KMS-11 (cell line): ENCODE measurements at regions not wholly inside any gene's neighbourhood (a gene's known extent, or its start where the extent isn't known, plus 50 kb on each side); places are given as distances from the start of the nearest gene placed in this dataset.
"Not testable (repeated sequence)": the region's sequence is repeated elsewhere in the genome, so short reads cannot be mapped to it uniquely, and the experiment has no call there.

Experiments used
- H2AFZ ChIP-seq: fragments of 200-600 bp; sonication (generic); 2 replicates; pipeline ENCODE4 v1.6.1; 2016; ENCODE audit warnings: antibody characterized with exemption, mixed run types, low read depth
- H3K27ac ChIP-seq: fragments of 200-600 bp; sonication (generic); 2 replicates; pipeline ENCODE4 v1.6.1; 2016; ENCODE audit warnings: mild to moderate bottlenecking, mixed run types
- H3K27me3 ChIP-seq: fragments of 200-600 bp; sonication (generic); 2 replicates; pipeline ENCODE4 v1.6.1; 2017; ENCODE audit warnings: mild to moderate bottlenecking, low read depth, mixed run types, moderate library complexity; ENCODE audit not compliant: insufficient read depth
- H3K36me3 ChIP-seq: fragments of 200-600 bp; sonication (generic); 2 replicates; pipeline ENCODE4 v1.6.1; 2017; ENCODE audit warnings: mild to moderate bottlenecking, mixed run types; ENCODE audit not compliant: insufficient read depth
- H3K4me1 ChIP-seq: fragments of 200-600 bp; sonication (generic); 2 replicates; pipeline ENCODE4 v1.6.1; 2016; ENCODE audit warnings: mild to moderate bottlenecking, low read depth, mixed run types; ENCODE audit not compliant: poor library complexity, severe bottlenecking
- H3K4me2 ChIP-seq: fragments of 200-600 bp; sonication (generic); 2 replicates; pipeline ENCODE4 v1.7.0; 2016; ENCODE audit warnings: mild to moderate bottlenecking, mixed run types
- H3K4me3 ChIP-seq: fragments of 200-600 bp; sonication (generic); IDR thresholded peaks from 2 replicates; pipeline ENCODE4 v1.6.1; 2017; ENCODE audit warnings: low read depth, low read length, mixed read lengths; ENCODE audit not compliant: insufficient read depth
- H3K79me2 ChIP-seq: fragments of 200-600 bp; sonication (generic); 2 replicates; pipeline ENCODE4 v1.6.1; 2016; ENCODE audit warnings: low read depth, mixed run types; ENCODE audit not compliant: insufficient read depth
- H3K9ac ChIP-seq: fragments of 200-600 bp; sonication (generic); 2 replicates; pipeline ENCODE4 v1.6.1; 2016; ENCODE audit warnings: mild to moderate bottlenecking, mixed run types
- H4K20me1 ChIP-seq: fragments of 200-600 bp; sonication (generic); 2 replicates; pipeline ENCODE4 v1.6.1; 2016; ENCODE audit warnings: mild to moderate bottlenecking, mixed run types; ENCODE audit not compliant: insufficient read depth
- TF ChIP-seq, protein P1 (sequence below): fragments of 200-600 bp; sonication (generic); conservative IDR thresholded peaks from 2 replicates; pipeline ENCODE4 v1.6.1; 2017; ENCODE audit warnings: low read depth, mild to moderate bottlenecking, antibody characterized with exemption, low read length, moderate library complexity, mixed read lengths

DNA sequence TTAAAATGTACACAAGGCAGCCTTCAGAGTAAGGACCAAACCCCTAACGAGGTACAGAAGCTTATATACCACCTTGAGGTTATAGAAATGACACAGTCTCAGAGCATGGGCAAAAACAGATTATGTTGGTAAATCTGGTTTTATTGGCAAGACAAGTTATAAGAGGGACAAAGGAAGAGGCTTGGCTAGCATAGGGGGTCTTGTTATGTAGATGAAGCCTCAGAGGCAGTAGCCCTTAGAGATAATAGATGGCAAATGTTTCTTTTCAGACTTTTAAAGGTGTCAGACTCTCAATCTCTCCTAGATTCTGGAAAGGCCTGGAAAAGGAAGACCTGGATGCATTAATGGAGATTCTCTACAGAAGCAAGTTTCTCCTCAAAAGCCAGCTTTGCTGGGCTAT, 123.3 kb upstream of the ATXN1 start:
- Histone ChIP-seq H4K20me1 (no peaks in the 10 kb centered on the region), H3K9ac (no peak overlapping the region), H3K36me3 (no peaks in the 10 kb centered on the region), H3K4me2 (no peak overlapping the region), H3K4me1 (no peaks in the 10 kb centered on the region), H2AFZ (no peak overlapping the region), H3K27ac (no peak overlapping the region), H3K27me3 (no peaks in the 10 kb centered on the region), H3K79me2 (no peaks in the 10 kb centered on the region), H3K4me3 (no peak overlapping the region)
- TF ChIP-seq, protein P1, sequence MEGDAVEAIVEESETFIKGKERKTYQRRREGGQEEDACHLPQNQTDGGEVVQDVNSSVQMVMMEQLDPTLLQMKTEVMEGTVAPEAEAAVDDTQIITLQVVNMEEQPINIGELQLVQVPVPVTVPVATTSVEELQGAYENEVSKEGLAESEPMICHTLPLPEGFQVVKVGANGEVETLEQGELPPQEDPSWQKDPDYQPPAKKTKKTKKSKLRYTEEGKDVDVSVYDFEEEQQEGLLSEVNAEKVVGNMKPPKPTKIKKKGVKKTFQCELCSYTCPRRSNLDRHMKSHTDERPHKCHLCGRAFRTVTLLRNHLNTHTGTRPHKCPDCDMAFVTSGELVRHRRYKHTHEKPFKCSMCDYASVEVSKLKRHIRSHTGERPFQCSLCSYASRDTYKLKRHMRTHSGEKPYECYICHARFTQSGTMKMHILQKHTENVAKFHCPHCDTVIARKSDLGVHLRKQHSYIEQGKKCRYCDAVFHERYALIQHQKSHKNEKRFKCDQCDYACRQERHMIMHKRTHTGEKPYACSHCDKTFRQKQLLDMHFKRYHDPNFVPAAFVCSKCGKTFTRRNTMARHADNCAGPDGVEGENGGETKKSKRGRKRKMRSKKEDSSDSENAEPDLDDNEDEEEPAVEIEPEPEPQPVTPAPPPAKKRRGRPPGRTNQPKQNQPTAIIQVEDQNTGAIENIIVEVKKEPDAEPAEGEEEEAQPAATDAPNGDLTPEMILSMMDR = no peak

DNA sequence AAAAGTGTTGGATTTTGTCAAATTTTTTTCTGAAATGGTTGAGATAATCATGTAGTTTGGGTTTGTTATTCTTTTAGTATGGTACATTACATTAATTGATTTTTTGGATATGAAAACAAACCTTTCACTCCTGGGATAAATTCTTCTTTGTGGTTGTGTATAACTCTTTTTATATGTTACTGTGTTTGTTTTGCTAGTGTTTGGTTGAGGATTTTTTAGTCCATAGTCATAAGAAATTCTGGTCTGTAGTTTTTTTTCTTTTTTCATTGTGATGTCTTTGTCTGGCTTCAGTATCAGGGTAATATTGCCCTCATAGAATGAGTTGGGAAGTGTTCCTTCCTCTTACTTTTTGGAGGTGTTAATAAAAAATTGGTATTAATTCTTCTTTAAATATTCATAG, 122.2 kb upstream of the ATXN1 start:
- Histone ChIP-seq H3K9ac (no peak overlapping the region), H3K27ac (no peak overlapping the region), H2AFZ (no peak overlapping the region), H3K4me2 (no peak overlapping the region), H3K27me3 (no peaks in the 10 kb centered on the region), H3K4me3 (no peak overlapping the region), H3K79me2 (no peaks in the 10 kb centered on the region), H3K4me1 (no peaks in the 10 kb centered on the region), H4K20me1 (no peaks in the 10 kb centered on the region), H3K36me3 (no peaks in the 10 kb centered on the region)
- TF ChIP-seq, protein P1 = no peak

DNA sequence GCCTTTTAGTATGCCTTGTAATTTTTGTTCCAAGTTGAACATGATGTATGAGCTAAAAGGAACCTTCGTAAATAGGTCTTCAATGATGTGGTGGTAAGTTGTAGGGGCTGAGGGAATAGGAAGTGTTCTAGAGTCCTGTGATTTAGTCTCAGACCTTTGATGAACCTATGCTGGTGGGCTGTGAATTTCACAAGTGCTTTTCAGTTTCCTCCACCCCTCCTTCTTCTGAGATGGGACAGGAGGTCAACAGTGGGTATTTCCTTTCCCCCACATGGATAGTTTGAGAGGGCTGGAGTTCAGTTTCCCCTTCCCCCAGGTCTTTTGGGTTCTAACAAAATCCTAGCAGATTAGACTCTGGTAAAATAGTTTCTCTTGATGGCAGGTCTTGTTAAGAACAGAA, 121.0 kb upstream of the ATXN1 start:
- Histone ChIP-seq H2AFZ (no peak overlapping the region), H3K27me3 (no peaks in the 10 kb centered on the region), H3K4me2 (no peak overlapping the region), H3K27ac (no peak overlapping the region), H3K9ac (no peak overlapping the region), H3K4me1 (no peaks in the 10 kb centered on the region), H3K79me2 (no peaks in the 10 kb centered on the region), H4K20me1 (no peaks in the 10 kb centered on the region), H3K4me3 (no peak overlapping the region), H3K36me3 (no peaks in the 10 kb centered on the region)
- TF ChIP-seq, protein P1 = no peak

DNA sequence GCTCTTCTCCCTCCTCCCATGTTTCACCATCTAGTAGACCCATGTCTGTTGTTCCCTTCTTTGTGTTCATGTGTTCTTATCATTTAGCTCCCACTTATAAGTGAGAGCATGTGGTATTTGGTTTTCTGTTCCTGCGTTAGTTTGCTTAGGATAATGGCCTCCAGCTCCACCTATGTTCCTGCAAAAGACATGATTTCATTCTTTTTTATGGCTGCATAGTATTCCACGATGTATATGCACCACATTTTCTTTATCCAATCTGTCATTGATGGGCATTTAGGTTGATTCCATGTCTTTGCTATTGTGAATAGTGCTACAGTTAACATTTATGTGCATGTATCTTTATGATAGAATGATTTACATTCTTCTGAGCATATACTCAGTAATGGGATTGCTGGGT, 115.6 kb upstream of the ATXN1 start:
- H4K20me1 ChIP-seq, H3K27ac ChIP-seq, H2AFZ ChIP-seq, H3K4me3 ChIP-seq, H3K4me1 ChIP-seq, H3K9ac ChIP-seq, H3K36me3 ChIP-seq, H3K27me3 ChIP-seq, H3K4me2 ChIP-seq, H3K79me2 ChIP-seq: not testable (repeated sequence)

DNA sequence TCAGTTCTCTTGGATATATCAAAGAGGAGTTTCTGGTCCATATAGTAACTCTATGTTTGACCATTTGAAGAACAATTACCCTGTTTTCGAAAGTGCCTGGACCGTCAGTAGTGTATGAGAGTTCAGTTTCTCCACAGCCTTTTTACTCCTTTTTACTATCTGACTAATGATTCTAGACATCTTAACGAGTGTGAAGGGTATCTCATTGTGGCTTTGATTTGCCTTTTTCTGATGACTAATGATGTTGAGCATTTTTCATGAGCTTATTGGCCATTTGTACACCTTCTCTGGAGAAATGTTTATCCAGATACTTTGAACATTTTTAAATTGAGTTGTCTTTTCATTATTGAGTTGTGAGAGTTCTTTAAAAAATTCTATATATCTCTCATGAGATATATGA, 114.9 kb upstream of the ATXN1 start:
- TF ChIP-seq, protein P1 = no peak
- no peaks in the 10 kb centered on the region for H3K79me2 ChIP-seq
- H3K27ac ChIP-seq = no peak overlapping the region
- H3K4me2 ChIP-seq = no peak overlapping the region
- H3K4me3 ChIP-seq = no peak overlapping the region
- H3K4me1 ChIP-seq = no peaks in the 10 kb centered on the region
- H3K27me3 ChIP-seq = no peaks in the 10 kb centered on the region
- H3K9ac ChIP-seq = no peak overlapping the region
- H3K36me3 ChIP-seq = no peaks in the 10 kb centered on the region
- H4K20me1 ChIP-seq = no peaks in the 10 kb centered on the region
- H2AFZ ChIP-seq = no peak overlapping the region
